ENCODE measurements at regions not wholly inside any gene's neighbourhood (a gene's known extent, or its start where the extent isn't known, plus 50 kb on each side); places are given as distances from the start of the nearest gene placed in this dataset.

GRCh38 chr14:40004871-40005500 is 572.8 kb upstream of the FBXO33 start:
- no peak for TF ChIP-seq TAF1 (IDR thresholded peaks at IDR 0.05; ENCODE audit: borderline replicate concordance, insufficient read depth, low read length)
- no peak for TF ChIP-seq POLR2AphosphoS5 (IDR thresholded peaks at IDR 0.05; ENCODE audit: low read depth, low read length)
- no peak for TF ChIP-seq FOXP2 (optimal IDR thresholded peaks at IDR 0.05; ENCODE audit: borderline replicate concordance, extremely low read depth, extremely low read length, insufficient read depth)
- no peak for TF ChIP-seq REST (IDR thresholded peaks at IDR 0.05; ENCODE audit: insufficient read depth in 1 of 2, low read depth in 2 of 2, low read length in 2 of 2)
- TF ChIP-seq SIN3A (IDR thresholded peaks at IDR 0.05; ENCODE audit: borderline replicate concordance, insufficient read depth, low read length): no peak

GRCh38 chr14:40003773-40004172 is 571.5 kb upstream of the FBXO33 start:
- TF ChIP-seq REST (IDR thresholded peaks at IDR 0.05; ENCODE audit: insufficient read depth in 1 of 2, low read depth in 2 of 2, low read length in 2 of 2): no peak
- TF ChIP-seq SIN3A (IDR thresholded peaks at IDR 0.05; ENCODE audit: borderline replicate concordance, insufficient read depth, low read length): no peak
- no peak for TF ChIP-seq POLR2AphosphoS5 (IDR thresholded peaks at IDR 0.05; ENCODE audit: low read depth, low read length)
- no peak for TF ChIP-seq TAF1 (IDR thresholded peaks at IDR 0.05; ENCODE audit: borderline replicate concordance, insufficient read depth, low read length)
- no peak for TF ChIP-seq FOXP2 (optimal IDR thresholded peaks at IDR 0.05; ENCODE audit: borderline replicate concordance, extremely low read depth, extremely low read length, insufficient read depth)

GRCh38 chr14:39998854-39999253 is 566.6 kb upstream of the FBXO33 start:
- TF ChIP-seq FOXP2 (optimal IDR thresholded peaks at IDR 0.05; ENCODE audit: borderline replicate concordance, extremely low read depth, extremely low read length, insufficient read depth) (no peak), TAF1 (IDR thresholded peaks at IDR 0.05; ENCODE audit: borderline replicate concordance, insufficient read depth, low read length) (no peak), SIN3A (IDR thresholded peaks at IDR 0.05; ENCODE audit: borderline replicate concordance, insufficient read depth, low read length) (no peak), POLR2AphosphoS5 (IDR thresholded peaks at IDR 0.05; ENCODE audit: low read depth, low read length) (no peak), REST (IDR thresholded peaks at IDR 0.05; ENCODE audit: insufficient read depth in 1 of 2, low read depth in 2 of 2, low read length in 2 of 2) (no peak)

- no peak for TF ChIP-seq TAF1 (IDR thresholded peaks at IDR 0.05; ENCODE audit: borderline replicate concordance, insufficient read depth, low read length)
- TF ChIP-seq REST (IDR thresholded peaks at IDR 0.05; ENCODE audit: insufficient read depth in 1 of 2, low read depth in 2 of 2, low read length in 2 of 2): no peak
- no peak for TF ChIP-seq SIN3A (IDR thresholded peaks at IDR 0.05; ENCODE audit: borderline replicate concordance, insufficient read depth, low read length)
- TF ChIP-seq FOXP2 (optimal IDR thresholded peaks at IDR 0.05; ENCODE audit: borderline replicate concordance, extremely low read depth, extremely low read length, insufficient read depth): no peak
These were observed 565.9 kb upstream of the FBXO33 start for GRCh38 chr14:39998114-39998513.

Data from PFSK-1 (cell line).